ENCODE measurements at regions not wholly inside any gene's neighbourhood (a gene's known extent, or its start where the extent isn't known, plus 50 kb on each side); places are given as distances from the start of the nearest gene placed in this dataset.

DNA sequence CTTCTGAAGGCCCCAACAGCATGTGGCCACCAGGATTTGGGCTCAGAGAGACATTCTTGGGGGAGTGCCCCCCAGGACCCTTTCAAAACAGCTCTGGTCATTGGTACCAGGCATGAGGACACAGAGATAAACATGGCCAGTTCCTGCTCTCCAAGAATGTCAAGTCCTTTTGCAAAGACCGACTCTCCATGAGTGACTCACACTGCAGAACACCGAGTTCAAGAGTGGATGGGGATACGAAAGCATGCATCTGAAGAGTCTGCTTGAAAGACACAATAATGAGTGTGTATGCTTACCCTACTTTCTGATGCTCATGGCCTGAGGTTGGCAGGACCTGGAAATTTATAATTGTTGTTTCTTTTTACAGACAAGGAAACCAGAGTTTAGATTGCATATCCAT, 450.6 kb downstream of the TSN start:
- H3K27ac Mint-ChIP-seq (ENCODE audit: unreplicated experiment): no peak overlapping the region
- TF ChIP-seq, protein P1, sequence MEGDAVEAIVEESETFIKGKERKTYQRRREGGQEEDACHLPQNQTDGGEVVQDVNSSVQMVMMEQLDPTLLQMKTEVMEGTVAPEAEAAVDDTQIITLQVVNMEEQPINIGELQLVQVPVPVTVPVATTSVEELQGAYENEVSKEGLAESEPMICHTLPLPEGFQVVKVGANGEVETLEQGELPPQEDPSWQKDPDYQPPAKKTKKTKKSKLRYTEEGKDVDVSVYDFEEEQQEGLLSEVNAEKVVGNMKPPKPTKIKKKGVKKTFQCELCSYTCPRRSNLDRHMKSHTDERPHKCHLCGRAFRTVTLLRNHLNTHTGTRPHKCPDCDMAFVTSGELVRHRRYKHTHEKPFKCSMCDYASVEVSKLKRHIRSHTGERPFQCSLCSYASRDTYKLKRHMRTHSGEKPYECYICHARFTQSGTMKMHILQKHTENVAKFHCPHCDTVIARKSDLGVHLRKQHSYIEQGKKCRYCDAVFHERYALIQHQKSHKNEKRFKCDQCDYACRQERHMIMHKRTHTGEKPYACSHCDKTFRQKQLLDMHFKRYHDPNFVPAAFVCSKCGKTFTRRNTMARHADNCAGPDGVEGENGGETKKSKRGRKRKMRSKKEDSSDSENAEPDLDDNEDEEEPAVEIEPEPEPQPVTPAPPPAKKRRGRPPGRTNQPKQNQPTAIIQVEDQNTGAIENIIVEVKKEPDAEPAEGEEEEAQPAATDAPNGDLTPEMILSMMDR (IDR thresholded peaks at IDR 0.05; ENCODE audit: insufficient read depth in 1 of 2, low read depth in 1 of 2, low read length in 1 of 2, severe bottlenecking in 1 of 2, unreplicated experiment in 1 of 2): no peak
- peaks cover 18% of the 10 kb centered on the region for H3K27me3 Mint-ChIP-seq (ENCODE audit: insufficient read depth, unreplicated experiment)
- intact Hi-C loops (cut with micrococcal nuclease; ENCODE audit: unreplicated experiment): no loop called here
- ChIA-PET CTCF (no interaction called here), POLR2A (no interaction called here)
- H3K4me3 Mint-ChIP-seq (ENCODE audit: unreplicated experiment): no peak overlapping the region
- H3K36me3 Mint-ChIP-seq (ENCODE audit: insufficient read depth, unreplicated experiment): no peaks in the 10 kb centered on the region
- Histone ChIP-seq H3K9me3 (no peaks in the 10 kb centered on the region), H3K4me3 (ENCODE audit: low read depth, low read length) (no peak overlapping the region), H3K4me1 (no peaks in the 10 kb centered on the region), H3K36me3 (ENCODE audit: control insufficient read depth, insufficient read depth, low read length) (no peaks in the 10 kb centered on the region), H3K27me3 (replicated peaks; ENCODE audit: control insufficient read depth, insufficient read depth, low read length) (no peaks in the 10 kb centered on the region)
- H3K4me1 Mint-ChIP-seq (ENCODE audit: low read depth, unreplicated experiment): no peaks in the 10 kb centered on the region
- BruUV-seq (replicated peaks): no TSS peak
- no peak for DNase-seq
- H3K9me3 Mint-ChIP-seq (ENCODE audit: unreplicated experiment): peaks cover 14% of the 10 kb centered on the region

DNA sequence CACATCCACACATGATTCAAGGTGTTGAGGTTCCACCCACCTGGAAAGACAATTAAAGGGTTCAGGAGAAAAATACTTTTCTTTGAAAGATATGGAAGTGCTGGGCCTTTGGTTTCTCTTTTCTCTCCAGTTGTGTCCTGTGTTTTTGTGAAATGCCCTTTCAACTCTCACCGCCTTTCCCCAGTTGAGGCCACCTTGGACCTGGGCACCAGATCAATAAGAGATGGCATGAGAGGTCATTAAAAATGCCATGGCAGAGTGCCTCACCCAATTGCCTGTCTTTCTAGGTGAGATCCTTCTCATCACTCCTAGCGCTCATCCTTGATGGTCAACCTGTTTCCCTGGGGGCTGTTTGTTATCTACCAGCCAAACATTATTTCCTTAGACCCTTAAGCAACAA, 453.9 kb downstream of the TSN start:
- intact Hi-C loops (cut with micrococcal nuclease; ENCODE audit: unreplicated experiment): no loop called here
- DNase-seq: no peak
- Mint-ChIP-seq H3K9me3 (ENCODE audit: unreplicated experiment) (no peaks in the 10 kb centered on the region), H3K4me3 (ENCODE audit: unreplicated experiment) (no peak overlapping the region), H3K4me1 (ENCODE audit: low read depth, unreplicated experiment) (no peaks in the 10 kb centered on the region), H3K27ac (ENCODE audit: unreplicated experiment) (no peak overlapping the region), H3K27me3 (ENCODE audit: insufficient read depth, unreplicated experiment) (peaks cover 15% of the 10 kb centered on the region), H3K36me3 (ENCODE audit: insufficient read depth, unreplicated experiment) (no peaks in the 10 kb centered on the region)
- Histone ChIP-seq H3K9me3 (no peaks in the 10 kb centered on the region), H3K27me3 (replicated peaks; ENCODE audit: control insufficient read depth, insufficient read depth, low read length) (no peaks in the 10 kb centered on the region), H3K4me3 (ENCODE audit: low read depth, low read length) (no peak overlapping the region), H3K4me1 (no peaks in the 10 kb centered on the region), H3K36me3 (ENCODE audit: control insufficient read depth, insufficient read depth, low read length) (no peaks in the 10 kb centered on the region)
- POLR2A ChIA-PET: no interaction called here
- CTCF ChIA-PET: no interaction called here
- TF ChIP-seq, protein P1 (IDR thresholded peaks at IDR 0.05; ENCODE audit: insufficient read depth in 1 of 2, low read depth in 1 of 2, low read length in 1 of 2, severe bottlenecking in 1 of 2, unreplicated experiment in 1 of 2): no peak
- no TSS peak for BruUV-seq (replicated peaks)

DNA sequence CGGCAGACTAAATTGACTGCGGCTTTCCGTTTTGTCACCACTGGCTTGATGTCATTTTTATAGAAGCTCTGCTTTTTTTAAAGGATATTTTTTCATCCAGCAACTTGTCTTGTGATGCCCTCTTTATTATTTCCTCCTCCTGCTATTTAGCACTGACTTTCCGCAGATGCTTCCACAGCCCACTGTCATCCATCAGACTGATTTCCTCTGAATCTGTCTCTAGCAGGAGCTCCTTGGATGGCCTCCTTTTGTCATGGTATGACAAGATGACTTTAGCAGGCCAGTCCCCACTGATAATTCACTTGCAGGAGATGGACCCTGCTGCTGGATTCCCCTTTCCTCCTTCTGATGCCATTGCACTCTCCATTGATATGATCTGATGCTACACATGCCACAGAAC, 454.6 kb downstream of the TSN start:
- Mint-ChIP-seq H3K27me3 (ENCODE audit: insufficient read depth, unreplicated experiment) (peaks cover 15% of the 10 kb centered on the region), H3K27ac (ENCODE audit: unreplicated experiment) (no peak overlapping the region), H3K36me3 (ENCODE audit: insufficient read depth, unreplicated experiment) (no peaks in the 10 kb centered on the region), H3K4me1 (ENCODE audit: low read depth, unreplicated experiment) (no peaks in the 10 kb centered on the region), H3K9me3 (ENCODE audit: unreplicated experiment) (no peaks in the 10 kb centered on the region), H3K4me3 (ENCODE audit: unreplicated experiment) (no peak overlapping the region)
- ChIA-PET CTCF (no interaction called here), POLR2A (no interaction called here)
- no peak overlapping the region for H3K4me3 ChIP-seq (ENCODE audit: low read depth, low read length)
- TF ChIP-seq, protein P1 (IDR thresholded peaks at IDR 0.05; ENCODE audit: insufficient read depth in 1 of 2, low read depth in 1 of 2, low read length in 1 of 2, severe bottlenecking in 1 of 2, unreplicated experiment in 1 of 2): no peak
- intact Hi-C loops (cut with micrococcal nuclease; ENCODE audit: unreplicated experiment): no loop called here
- H3K36me3 ChIP-seq (ENCODE audit: control insufficient read depth, insufficient read depth, low read length): no peaks in the 10 kb centered on the region
- no peaks in the 10 kb centered on the region for H3K4me1 ChIP-seq
- no peaks in the 10 kb centered on the region for H3K27me3 ChIP-seq (replicated peaks; ENCODE audit: control insufficient read depth, insufficient read depth, low read length)
- BruUV-seq (replicated peaks): no TSS peak
- no peak for DNase-seq
- H3K9me3 ChIP-seq: no peaks in the 10 kb centered on the region
